NCI-H748 (cell line): ENCODE measurements at regions not wholly inside any gene's neighbourhood (a gene's known extent, or its start where the extent isn't known, plus 50 kb on each side); places are given as distances from the start of the nearest gene placed in this dataset.
"Not testable (repeated sequence)": the region's sequence is repeated elsewhere in the genome, so short reads cannot be mapped to it uniquely, and the experiment has no call there.

Experiments used
- DNase-seq: peaks from one replicate; lab custom pipeline; 2025; ENCODE audit not compliant: unreplicated experiment; lab: John Stamatoyannopoulos, UW

DNA sequence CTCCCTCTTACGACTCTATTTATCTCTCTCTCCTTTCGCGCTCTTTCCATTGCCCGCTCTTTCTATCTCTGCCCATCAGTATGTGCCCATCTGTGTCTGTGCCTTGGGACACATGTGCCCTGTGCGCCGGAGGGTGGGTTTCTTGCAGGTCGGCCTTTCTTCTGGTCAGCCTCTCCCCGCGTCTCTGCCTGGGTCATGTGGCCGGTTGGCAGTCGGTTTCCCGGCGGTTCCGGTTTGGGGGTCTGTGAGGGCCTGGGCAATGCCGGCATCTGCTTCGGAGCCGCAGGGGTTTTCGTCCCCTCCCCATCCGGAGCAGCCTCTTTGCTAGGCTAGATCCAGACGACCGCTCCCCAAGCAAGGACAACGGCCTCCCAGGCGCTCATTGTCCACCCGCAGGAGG lies 1426.0 kb upstream of the PCDH10 start:
- DNase-seq, result not testable (repeated sequence)

DNA sequence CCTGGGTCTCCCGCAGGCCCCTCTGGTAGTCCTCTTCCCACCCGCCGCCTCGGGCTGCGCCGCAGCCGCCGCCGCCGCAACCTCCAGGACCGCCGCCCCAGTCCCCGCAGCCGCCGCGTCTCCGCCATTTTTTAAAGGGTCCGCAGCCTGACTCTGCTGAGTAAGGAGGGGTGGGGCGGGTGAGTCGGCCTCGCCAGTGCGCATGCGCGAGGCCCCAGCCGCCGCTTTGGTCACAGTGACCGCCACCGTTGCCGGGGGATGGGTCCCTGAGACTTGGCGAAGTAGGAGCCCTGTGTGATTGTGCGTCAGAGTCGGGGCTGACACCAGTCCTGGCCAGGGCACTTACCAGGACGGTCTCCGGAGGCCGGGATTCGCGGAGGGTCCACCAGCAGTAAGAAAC lies 1424.2 kb upstream of the PCDH10 start:
- DNase-seq, result peak; percentile 79

DNA sequence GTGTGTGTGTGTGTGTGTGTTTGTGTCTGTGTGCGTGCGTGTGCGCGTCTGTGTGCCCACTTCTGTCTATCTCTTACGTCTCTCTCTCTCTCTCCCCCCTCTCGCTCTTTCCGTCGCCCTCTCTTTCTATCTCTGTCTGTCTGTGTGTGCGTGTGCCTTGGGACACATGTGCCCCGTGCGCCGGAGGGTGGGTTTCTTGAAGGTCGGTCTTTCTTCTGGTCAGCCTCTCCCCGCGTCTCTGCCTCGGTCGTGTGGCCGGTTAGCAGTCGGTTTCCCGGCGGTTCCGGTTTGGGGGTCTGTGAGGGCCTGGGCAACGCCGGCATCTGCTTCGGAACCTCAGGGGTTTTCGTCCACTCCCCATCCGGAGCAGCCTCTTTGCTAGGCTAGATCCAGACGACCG lies 1423.6 kb upstream of the PCDH10 start:
- not testable (repeated sequence) for DNase-seq

DNA sequence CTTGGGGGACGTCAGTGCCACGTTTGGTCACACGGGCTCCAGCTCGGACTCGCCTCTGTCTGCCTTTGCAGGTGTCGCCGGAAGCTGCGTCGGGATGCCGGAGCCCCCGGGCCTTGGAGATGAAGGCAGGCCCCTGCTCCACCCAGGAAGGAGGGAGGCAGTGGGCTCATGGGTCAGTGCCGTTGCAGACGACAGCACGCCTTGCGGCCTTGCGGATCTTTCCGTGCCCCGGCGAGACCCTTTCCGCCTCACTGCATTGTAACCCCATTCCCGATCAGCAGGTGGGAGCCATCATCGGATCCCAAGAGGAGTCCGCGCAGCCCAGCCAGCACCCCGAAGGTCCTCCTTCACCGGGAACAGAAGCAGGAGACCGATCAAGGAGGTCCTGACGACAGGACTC lies 1422.2 kb upstream of the PCDH10 start:
- not testable (repeated sequence) for DNase-seq

DNA sequence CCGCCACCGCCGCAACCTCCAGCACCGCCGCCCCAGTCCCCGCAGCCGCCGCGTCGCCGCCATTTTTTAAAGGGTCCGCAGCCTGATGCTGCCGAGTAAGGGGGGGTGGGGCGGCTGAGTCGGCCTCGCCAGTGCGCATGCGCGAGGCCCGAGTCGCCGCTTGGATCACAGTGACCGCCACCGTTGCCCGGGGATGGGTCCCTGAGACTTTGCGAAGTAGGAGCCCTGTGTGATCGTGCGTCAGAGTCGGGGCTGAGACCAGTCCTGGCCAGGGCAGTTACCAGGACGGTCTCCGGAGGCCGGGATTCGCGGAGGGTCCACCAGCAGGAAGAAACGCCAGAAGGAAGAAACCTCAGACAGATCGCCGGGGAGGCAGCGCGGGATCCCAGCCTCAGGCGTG lies 1421.7 kb upstream of the PCDH10 start:
- DNase-seq, result not testable (repeated sequence)

DNA sequence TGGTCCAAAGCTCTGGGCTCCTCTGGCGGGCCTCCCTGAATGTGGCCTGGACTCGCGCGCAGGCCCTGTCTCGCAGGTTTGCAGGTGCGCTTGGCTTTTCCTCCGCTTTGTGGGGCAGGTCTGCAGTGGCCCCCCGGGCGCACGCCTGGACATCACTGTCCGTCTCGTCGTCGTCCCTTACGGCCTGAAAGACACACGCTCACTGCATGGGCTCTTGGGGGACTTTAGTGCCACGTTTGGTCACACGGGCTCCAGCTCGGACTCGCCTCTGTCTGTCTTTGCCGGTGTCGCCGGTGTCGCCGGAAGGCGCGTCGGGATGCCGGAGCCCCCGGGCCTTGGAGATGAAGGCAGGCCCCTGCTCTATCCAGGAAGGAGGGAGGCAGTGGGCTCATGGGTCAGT lies 1419.9 kb upstream of the PCDH10 start:
- not testable (repeated sequence) for DNase-seq

DNA sequence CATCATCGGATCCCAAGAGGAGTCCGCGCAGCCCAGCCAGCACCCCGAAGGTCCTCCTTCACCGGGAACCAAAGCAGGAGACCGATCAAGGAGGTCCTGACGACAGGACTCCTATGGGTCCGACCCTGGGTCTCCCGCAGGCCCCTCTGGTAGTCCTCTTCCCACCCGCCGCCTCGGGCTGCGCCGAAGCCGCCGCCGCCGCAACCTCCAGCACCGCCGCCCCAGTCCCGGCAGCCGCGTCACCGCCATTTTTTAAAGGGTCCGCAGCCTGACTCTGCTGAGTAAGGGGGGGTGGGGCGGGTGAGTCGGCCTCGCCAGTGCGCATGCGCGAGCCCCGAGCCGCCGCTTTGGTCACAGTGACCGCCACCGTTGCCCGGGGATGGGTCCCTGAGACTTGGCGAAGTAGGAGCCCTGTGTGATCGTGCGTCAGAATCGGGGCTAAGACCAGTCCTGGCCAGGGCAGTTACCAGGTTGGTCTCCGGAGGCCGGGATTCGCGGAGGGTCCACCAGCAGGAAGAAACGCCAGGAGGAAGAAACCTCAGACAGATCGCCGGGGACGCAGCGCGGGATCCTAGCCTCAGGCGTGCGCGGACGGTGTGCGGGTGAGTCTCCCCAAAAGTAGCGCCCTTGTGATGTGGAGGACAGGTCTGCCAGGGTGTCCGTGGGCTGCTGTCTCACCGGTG lies 1419.2 kb upstream of the PCDH10 start:
- not testable (repeated sequence) for DNase-seq

DNA sequence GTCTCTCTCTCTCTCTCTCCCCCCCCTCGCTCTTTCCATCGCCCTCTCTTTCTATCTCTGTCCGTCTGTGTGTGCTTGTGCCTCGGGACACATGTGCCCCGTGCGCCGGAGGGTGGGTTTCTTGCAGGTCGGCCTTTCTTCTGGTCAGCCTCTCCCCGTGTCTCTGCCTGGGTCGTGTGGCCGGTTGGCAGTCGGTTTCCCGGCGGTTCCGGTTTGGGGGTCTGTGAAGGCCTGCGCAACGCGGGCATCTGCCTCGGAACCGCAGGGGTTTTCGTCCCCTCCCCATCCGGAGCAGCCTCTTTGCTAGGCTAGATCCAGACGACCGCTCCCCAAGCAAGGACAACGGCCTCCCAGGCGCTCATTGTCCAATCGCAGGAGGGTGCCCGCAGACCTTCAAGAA lies 1418.5 kb upstream of the PCDH10 start:
- not testable (repeated sequence) for DNase-seq

DNA sequence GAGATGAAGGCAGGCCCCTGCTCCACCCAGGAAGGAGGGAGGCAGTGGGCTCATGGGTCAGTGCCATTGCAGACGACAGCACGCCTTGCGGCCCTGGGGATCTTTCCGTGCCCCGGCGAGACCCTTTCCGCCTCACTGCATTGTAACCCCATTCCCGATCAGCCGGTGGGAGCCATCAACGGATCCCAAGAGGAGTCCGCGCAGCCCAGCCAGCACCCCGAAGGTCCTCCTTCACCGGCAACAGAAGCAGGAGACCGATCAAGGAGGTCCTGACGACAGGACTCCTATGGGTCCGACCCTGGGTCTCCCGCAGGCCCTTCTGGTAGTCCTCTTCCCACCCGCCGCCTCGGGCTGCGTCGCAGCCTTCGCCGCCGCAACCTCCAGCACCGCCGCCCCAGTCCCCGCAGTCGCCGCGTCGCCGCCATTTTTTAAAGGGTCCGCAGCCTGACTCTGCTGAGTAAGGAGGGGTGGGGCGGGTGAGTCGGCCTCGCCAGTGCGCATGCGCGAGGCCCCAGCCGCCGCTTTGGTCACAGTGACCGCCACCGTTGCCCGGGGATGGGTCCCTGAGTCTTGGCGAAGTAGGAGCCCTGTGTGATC lies 1417.0 kb upstream of the PCDH10 start:
- DNase-seq, result not testable (repeated sequence)

DNA sequence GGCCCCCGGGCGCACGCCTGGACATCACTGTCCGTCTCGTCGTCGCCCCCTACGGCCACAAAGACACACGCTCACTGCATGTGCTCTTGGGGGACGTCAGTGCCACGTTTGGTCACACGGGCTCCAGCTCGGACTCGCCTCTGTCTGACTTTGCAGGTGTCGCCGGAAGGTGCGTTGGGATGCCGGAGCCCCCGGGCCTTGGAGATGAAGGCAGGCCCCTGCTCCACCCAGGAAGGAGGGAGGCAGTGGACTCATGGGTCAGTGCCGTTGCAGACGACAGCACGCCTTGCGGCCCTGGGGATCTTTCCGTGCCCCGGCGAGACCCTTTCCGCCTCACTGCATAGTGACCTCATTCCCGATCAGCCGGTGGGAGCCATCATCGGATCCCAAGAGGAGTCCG lies 1414.8 kb upstream of the PCDH10 start:
- not testable (repeated sequence) for DNase-seq

DNA sequence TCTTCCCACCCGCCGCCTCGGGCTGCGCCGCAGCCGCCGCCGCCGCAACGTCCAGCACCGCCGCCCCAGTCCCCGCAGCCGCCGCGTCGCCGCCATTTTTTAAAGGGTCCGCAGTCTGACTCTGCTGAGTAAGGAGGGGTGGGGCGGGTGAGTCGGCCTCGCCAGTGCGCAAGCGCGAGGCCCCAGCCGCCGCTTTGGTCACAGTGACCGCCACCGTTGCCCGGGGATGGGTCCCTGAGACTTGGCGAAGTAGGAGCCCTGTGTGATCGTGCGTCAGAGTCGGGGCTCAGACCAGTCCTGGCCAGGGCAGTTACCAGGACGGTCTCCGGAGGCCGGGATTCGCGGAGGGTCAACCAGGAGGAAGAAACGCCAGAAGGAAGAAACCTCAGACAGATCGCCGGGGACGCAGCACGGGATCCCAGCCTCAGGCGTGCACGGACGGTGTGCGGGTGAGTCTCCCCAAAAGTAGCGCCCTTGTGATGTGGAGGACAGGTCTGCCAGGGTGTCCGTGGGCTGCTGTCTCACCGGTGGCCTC lies 1414.2 kb upstream of the PCDH10 start:
- DNase-seq, result not testable (repeated sequence)

DNA sequence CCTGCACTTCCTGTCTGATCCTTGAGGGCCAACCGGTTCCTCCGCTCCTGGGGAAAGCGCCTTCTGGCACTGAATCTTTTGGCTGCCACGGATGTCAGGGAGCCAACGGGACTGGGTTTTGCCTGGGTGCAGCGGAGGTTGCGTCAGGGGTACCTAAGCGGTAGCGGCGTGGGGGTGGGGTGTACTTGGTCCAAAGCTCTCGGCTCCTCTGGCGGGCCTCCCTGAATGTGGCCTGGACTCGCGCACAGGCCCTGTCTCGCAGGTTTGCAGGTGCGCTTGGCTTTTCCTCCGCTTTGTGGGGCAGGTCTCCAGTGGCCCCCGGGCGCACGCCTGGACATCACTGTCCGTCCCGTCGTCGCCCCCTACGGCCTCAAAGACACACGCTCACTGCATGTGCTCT lies 1410.1 kb upstream of the PCDH10 start:
- DNase-seq, result not testable (repeated sequence)

DNA sequence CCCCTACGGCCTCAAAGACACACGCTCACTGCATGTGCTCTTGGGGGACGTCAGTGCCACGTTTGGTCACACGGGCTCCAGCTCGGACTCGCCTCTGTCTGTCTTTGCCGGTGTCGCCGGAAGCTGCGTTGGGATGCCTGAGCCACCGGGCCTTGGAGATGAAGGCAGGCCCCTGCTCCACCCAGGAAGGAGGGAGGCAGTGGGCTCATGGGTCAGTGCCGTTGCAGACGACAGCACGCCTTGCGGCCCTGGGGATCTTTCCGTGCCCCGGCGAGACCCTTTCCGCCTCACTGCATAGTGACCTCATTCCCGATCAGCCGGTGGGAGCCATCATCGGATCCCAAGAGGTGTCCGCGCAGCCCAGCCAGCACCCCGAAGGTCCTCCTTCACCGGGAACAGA lies 1407.3 kb upstream of the PCDH10 start:
- DNase-seq, result not testable (repeated sequence)

DNA sequence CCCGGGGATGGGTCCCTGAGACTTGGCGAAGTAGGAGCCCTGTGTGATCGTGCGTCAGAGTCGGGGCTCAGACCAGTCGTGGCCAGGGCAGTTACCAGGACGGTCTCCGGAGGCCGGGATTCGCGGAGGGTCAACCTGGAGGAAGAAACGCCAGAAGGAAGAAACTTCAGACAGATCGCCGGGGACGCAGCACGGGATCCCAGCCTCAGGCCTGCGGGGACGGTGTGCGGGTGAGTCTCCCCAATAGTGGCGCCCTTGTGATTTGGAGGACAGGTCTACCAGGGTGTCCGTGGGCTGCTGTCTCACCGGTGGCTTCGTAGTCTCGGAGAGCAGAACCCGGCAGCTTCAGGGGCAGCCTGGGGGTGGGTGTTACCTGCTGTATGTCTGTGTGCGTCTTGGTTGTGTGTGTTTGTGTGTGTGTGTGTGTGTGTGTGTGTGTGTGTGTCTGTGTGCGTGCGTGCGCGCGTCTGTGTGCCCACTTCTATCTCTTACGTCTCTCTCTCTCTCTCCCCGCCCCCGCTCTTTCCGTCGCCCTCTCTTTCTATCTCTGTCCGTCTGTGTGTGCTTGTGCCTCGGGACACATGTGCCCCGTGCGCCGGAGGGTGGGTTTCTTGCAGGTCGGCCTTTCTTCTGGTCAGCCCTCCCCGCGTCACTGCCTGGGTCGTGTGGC lies 1406.4 kb upstream of the PCDH10 start:
- DNase-seq, result peak; percentile 1

DNA sequence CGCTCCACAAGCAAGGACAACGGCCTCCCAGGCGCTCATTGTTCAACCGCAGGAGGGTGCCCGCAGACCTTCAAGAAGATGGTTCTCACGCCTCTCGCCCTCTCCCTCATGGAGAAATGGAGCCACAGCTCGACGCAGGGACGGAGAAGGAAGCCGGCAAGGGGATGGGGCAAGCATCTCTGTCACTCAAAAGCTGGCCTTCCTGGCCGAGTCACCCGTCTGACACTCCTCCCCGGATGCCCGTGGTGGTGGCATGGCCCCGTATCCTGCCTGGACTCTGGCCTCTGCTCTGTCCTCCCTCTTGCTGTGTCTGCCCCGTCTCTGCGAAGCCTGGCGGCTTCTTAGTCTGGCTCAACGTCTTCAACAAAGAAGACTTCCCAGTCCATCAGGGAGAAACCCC lies 1405.7 kb upstream of the PCDH10 start:
- DNase-seq, result not testable (repeated sequence)

DNA sequence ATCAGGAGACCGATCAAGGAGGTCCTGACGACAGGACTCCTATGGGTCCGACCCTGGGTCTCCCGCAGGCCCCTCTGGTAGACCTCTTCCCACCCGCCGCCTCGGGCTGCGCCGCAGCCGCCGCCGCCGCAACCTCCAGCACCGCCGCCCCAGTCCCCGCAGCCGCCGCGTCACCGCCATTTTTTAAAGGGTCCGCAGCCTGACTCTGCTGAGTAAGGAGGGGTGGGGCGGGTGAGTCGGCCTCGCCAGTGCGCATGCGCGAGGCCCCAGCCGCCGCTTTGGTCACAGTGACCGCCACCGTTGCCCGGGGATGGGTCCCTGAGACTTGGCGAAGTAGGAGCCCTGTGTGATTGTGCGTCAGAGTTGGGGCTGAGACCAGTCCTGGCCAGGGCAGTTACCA lies 1401.9 kb upstream of the PCDH10 start:
- not testable (repeated sequence) for DNase-seq

DNA sequence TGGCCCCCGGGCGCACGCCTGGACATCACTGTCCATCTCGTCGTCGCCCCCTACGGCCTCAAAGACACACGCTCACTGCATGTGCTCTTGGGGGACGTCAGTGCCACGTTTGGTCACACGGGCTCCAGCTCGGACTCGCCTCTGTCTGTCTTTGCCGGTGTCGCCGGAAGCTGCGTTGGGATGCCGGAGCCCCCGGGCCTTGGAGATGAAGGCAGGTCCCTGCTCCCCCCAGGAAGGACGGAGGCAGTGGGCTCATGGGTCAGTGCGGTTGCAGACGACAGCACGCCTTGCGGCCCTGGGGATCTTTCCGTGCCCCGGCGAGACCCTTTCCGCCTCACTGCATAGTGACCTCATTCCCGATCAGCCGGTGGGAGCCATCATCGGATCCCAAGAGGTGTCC lies 1399.9 kb upstream of the PCDH10 start:
- DNase-seq, result not testable (repeated sequence)

DNA sequence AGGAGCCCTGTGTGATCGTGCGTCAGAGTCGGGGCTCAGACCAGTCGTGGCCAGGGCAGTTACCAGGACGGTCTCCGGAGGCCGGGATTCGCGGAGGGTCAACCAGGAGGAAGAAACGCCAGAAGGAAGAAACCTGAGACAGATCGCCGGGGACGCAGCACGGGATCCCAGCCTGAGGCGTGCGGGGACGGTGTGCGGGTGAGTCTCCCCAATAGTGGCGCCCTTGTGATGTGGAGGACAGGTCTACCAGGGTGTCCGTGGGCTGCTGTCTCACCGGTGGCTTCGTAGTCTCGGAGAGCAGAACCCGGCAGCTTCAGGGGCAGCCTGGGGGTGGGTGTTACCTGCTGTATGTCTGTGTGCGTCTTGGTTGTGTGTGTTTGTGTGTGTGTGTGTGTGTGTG lies 1399.1 kb upstream of the PCDH10 start:
- DNase-seq, result peak; percentile 10

DNA sequence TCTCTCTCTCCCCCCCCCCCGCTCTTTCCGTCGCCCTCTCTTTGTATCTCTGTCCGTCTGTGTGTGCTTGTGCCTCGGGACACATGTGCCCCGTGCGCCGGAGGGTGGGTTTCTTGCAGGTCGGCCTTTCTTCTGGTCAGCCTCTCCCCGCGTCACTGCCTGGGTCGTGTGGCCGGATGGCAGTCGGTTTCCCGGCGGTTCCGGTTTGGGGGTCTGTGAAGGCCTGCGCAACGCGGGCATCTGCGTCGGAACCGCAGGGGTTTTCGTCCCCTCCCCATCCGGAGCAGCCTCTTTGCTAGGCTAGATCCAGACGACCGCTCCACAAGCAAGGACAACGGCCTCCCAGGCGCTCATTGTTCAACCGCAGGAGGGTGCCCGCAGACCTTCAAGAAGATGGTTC lies 1398.6 kb upstream of the PCDH10 start:
- DNase-seq, result not testable (repeated sequence)

DNA sequence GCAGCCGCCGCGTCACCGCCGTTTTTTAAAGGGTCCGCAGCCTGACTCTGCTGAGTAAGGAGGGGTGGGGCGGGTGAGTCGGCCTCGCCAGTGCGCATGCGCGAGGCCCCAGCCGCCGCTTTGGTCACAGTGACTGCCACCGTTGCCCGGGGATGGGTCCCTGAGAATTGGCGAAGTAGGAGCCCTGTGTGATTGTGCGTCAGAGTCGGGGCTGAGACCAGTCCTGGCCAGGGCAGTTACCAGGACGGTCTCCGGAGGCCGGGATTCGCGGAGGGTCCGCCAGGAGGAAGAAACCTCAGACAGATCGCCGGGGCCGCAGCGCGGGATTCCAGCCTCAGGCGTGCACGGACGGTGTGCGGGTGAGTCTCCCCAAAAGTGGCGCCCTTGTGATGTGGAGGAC lies 1386.9 kb upstream of the PCDH10 start:
- not testable (repeated sequence) for DNase-seq

DNA sequence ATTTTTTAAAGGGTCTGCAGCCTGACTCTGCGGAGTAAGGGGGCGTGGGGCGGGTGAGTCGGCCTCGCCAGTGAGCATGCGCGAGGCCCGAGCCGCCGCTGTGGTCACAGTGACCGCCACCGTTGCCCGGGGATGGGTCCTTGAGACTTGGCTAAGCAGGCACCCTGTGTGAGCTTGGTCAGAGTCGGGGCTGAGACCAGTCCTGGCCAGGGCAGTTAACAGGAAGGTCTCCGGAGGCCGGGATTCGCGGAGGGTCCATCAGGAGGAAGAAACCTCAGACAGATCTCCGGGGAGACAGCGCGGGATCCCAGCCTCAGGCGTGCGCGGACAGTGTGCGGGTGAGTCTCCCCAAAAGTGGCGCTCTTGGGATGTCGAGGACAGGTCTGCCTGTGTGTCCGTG lies 1384.4 kb upstream of the PCDH10 start:
- DNase-seq, result no peak

DNA sequence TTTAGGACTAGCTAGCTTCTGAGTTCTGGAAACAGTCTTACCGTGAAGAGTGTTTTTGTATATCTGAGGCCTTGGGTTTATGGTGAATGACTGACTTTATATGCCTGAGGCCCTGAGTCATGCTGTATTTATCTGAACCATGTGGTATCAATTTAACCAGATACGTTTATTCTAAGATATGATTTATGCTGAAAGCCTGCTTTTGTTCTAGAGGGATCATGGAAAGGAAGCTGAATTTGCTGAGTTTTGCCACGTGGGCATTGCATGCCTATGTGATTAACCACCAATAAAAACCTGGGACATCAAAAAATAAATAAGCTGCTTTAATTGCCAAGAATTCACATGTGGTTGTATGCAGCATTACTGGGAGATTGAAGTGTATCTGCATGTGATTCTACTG lies 1374.7 kb upstream of the PCDH10 start:
- not testable (repeated sequence) for DNase-seq
